ENCODE measurements at regions not wholly inside any gene's neighbourhood (a gene's known extent, or its start where the extent isn't known, plus 50 kb on each side); places are given as distances from the start of the nearest gene placed in this dataset.

DNA sequence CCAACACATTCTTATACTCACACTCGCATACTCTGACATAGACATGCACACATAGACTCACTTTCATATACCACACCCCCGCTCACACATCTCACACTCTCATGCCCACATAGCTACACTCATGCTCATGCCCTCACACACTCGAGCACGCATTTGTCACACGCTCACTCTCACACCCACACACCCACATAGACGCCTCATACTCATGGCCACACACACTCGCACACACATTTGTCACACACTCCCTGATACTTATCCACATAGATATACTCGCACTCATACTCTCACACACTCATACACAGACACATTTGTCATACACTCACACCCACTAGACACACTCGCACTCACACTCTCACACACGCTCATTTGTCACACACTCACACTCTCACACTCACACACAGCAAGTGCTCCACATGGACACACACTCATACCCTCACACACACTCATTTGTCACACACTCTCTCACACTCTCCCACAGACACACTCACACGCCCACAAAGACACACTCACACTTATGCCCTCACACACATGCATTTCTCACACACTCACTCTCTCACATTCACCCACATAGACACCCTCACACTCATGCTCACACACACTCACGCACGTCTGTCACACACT is 50.9 kb downstream of the TNP1 start:
- H3K4me3 ChIP-seq (ENCODE audit: low read depth, low read length): no peak overlapping the region
- DNase-seq (ENCODE audit: low read depth) (no peak), FAIRE-seq (peak; percentile 99)
- H3K36me3 ChIP-seq (ENCODE audit: control insufficient read depth, insufficient read depth, low read length): no peaks in the 10 kb centered on the region
- TF ChIP-seq, protein P1, sequence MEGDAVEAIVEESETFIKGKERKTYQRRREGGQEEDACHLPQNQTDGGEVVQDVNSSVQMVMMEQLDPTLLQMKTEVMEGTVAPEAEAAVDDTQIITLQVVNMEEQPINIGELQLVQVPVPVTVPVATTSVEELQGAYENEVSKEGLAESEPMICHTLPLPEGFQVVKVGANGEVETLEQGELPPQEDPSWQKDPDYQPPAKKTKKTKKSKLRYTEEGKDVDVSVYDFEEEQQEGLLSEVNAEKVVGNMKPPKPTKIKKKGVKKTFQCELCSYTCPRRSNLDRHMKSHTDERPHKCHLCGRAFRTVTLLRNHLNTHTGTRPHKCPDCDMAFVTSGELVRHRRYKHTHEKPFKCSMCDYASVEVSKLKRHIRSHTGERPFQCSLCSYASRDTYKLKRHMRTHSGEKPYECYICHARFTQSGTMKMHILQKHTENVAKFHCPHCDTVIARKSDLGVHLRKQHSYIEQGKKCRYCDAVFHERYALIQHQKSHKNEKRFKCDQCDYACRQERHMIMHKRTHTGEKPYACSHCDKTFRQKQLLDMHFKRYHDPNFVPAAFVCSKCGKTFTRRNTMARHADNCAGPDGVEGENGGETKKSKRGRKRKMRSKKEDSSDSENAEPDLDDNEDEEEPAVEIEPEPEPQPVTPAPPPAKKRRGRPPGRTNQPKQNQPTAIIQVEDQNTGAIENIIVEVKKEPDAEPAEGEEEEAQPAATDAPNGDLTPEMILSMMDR (IDR thresholded peaks at IDR 0.05; ENCODE audit: insufficient read depth, low read length, severe bottlenecking): no peak
- H3K27me3 ChIP-seq (ENCODE audit: control insufficient read depth, insufficient read depth, low read length): no peaks in the 10 kb centered on the region

DNA sequence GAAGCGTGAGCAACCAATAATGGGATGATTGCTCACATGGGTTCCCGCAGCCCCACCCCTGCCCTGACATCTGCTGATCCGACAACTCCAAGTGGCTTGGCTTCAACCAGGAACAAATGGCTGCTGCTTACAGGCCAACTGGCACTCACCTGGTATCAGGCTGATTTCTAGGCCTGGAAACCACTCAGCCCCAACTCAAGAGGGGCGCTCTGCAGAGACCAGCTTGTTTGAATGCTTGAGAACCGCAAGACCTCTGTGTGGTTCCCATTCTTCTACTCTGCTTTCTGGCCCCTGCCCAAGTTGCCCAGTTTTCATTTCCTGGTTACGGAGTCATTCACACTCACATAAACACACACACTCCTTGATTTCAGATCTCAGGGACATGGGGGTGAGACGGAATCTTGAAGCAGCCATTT is 52.0 kb downstream of the TNP1 start:
- H3K4me3 ChIP-seq (ENCODE audit: low read depth, low read length): no peak overlapping the region
- no peaks in the 10 kb centered on the region for H3K27me3 ChIP-seq (ENCODE audit: control insufficient read depth, insufficient read depth, low read length)
- DNase-seq (ENCODE audit: low read depth) (peak; percentile 8), FAIRE-seq (peak; percentile 23)
- H3K36me3 ChIP-seq (ENCODE audit: control insufficient read depth, insufficient read depth, low read length): no peaks in the 10 kb centered on the region
- TF ChIP-seq, protein P1 (IDR thresholded peaks at IDR 0.05; ENCODE audit: insufficient read depth, low read length, severe bottlenecking): no peak

DNA sequence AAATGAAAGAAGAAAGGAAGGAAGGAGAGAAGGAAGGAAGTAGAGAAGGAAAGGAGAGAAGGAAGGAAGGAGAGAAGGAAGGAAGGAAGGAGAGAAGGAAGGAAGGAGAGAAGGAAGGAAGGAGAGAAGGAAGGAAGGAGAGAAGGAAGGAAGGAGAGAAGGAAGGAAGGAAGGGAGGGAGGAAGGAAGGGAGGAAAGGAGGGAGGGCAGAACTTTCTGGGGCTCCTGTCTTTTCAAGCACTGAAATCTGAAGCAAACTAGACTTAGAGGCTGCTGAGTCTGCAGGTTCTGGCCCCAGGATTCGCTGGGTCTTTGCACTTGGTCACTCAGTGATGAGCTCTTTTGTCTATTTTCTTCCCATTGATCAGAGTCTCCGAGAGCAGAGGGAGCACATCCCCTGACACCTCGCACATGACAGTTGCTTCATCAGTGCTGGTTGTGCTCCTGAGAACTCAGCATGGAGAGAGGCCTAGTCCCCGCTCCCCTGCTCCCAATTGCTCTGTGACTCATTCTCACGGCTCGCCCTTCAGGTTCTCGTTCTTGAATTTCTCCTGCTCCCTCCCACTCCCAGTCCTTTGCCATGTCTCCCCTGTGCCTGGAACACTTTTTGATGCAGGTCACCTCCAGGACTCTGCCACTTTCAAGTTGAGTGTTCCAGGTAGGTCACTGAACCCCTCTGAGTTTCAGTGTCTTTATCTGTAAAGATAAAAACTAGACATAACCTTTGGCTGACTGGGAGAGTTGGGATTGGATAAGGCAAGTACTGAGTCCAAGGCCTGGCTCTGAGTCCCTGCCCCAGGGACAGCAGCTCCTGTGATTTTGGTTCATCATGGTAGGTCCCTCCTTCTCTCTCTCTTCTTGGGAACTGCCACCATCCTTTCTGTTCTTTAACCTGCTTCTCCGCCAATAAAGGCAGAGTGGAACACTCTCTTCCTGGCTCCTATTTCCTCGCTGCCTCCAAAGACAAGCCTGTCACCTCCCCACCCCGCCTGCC is 55.2 kb downstream of the TNP1 start:
- no peak for DNase-seq (ENCODE audit: low read depth)
- Histone ChIP-seq H3K27me3 (ENCODE audit: control insufficient read depth, insufficient read depth, low read length) (no peaks in the 10 kb centered on the region), H3K36me3 (ENCODE audit: control insufficient read depth, insufficient read depth, low read length) (no peaks in the 10 kb centered on the region), H3K4me3 (ENCODE audit: low read depth, low read length) (no peak overlapping the region)
- peak; percentile 50 for FAIRE-seq
- TF ChIP-seq, protein P1 (IDR thresholded peaks at IDR 0.05; ENCODE audit: insufficient read depth, low read length, severe bottlenecking): no peak

DNA sequence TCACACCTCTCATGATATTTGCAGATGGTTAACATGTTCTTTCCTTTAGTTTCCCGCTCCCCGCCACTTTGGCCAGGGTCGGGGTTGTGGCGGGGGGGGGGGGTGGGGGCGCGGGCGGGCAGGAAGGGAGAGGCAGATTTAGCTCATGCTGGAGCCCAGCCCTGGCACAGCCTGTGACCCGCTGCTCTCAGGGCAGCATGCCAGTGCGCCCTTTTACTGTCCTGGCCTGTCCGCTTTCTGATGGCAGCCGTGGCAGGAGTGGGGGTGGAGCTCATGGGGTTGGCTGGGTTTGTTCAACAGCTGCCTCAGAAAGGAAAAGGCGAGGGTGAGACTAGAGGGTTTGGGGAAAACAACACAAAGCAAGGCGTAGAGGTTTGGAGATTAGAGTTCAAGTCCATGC is 56.1 kb downstream of the TNP1 start:
- TF ChIP-seq, protein P1 (IDR thresholded peaks at IDR 0.05; ENCODE audit: insufficient read depth, low read length, severe bottlenecking): no peak
- Histone ChIP-seq H3K4me3 (ENCODE audit: low read depth, low read length) (no peak overlapping the region), H3K27me3 (ENCODE audit: control insufficient read depth, insufficient read depth, low read length) (no peaks in the 10 kb centered on the region), H3K36me3 (ENCODE audit: control insufficient read depth, insufficient read depth, low read length) (no peaks in the 10 kb centered on the region)
- FAIRE-seq (no peak), DNase-seq (ENCODE audit: low read depth) (no peak)

DNA sequence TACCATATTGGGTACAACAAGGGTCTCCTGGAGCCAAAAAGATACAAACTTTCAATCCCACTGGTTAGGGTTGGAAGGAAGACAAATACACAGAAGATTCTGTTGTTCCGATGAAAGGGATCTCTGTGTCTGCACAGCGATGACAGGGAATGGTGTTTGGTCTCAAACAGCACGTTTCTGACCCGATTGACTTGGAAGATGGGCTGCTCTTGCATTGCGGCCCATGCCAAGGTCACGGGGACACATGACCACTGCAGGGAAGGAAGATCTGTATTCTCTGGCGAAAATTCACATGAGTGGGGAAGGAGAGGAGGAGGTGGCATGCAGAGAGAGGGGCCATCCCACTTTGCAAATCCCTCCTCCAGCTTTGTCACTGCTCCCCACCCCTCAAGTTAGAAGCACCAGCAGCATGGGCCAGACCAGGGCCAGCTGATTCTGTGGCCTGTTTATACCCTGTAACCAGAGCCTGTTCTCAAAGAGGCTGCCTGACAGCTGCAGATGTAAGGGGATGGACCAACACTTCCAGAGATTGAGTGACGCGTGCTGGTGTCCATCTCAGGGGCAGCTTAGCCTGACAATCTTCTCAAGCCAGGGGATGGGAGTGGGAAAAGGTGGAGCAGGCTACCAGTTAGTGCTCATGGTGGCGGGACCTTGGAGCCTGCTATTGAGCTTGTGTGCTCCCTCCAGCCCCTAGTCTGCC is 57.2 kb downstream of the TNP1 start:
- Histone ChIP-seq H3K36me3 (ENCODE audit: control insufficient read depth, insufficient read depth, low read length) (no peaks in the 10 kb centered on the region), H3K4me3 (ENCODE audit: low read depth, low read length) (no peak overlapping the region), H3K27me3 (ENCODE audit: control insufficient read depth, insufficient read depth, low read length) (no peaks in the 10 kb centered on the region)
- TF ChIP-seq, protein P1 (IDR thresholded peaks at IDR 0.05; ENCODE audit: insufficient read depth, low read length, severe bottlenecking): no peak
- DNase-seq (ENCODE audit: low read depth) (no peak), FAIRE-seq (peak; percentile 58)

Measured in bronchial epithelial cell (primary cell).